Activated T-helper 9 cell treated with anti-CD3 and anti-CD28 coated beads, Interleukin-2, amount 50 U/mL, for 16 hours (primary cell): ENCODE measurements at regions not wholly inside any gene's neighbourhood (a gene's known extent, or its start where the extent isn't known, plus 50 kb on each side); places are given as distances from the start of the nearest gene placed in this dataset.

Source experiments
- DNase-seq: peaks from one replicate; pipeline ENCODE4 v3.0.0-alpha.2; 2020; ENCODE audit warnings: low read depth

DNA sequence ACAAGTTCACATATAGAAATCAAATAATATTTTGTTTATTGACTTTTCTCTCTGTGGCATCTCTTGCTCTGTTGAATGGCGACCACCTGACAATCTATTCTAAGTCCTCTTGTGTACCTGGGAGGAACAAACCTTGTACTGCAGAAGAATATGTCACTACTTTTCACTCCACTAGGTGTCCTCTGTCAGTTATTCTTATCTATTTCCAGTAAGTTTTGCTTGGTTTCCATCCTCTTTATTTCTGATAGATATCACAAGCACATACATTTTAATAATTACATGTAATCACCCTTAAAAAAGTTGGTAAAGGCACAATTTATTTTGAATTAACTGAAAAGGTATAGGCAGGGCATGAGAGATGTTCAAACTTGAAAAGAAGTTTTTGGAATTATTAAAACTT lies 238.4 kb downstream of the SNCA start:
- no peak for DNase-seq

GRCh38 chr4:89595125-89595789 lies 241.7 kb downstream of the SNCA start:
- no peak for DNase-seq

- no peak for DNase-seq
Observed at GRCh38 chr4:89590128-89590527, 246.8 kb downstream of the SNCA start.

DNA sequence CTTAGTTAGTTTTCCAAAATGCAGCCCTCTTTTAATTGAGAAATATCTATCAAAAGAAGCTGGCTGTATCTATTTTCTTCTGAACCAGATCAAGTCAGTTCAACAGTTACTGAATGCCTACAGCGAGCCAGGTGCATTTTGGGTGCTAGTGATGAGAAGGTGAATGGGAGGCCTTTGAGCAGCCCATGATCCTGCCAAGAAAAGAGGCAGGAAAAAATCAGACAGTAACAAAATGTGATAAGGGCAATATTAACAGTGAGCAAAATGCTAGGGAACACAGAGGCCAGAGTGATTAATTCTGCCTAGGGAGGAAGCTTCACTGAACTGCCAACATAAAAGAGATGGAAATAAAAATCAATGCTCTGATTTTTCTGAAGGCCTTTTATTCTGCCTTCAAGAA lies 248.5 kb downstream of the SNCA start:
- no peak for DNase-seq

DNA sequence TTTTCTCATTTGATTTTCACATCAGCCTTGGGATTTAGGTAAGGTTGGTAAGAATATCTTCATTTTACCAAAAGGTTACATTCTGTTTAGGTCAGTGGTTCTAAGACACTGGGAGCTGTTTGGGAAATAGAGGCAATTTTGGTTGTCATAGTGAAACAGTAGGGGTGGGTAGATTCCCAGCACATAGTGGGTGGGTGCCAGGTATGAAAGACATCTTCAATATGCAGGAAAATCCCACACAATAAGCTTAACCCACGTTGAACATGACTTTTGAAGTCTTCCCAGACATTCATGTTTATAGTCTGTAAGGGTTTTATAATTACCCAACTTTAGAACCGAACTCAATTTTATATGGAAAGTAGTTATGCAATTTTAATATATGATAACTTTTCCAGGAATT lies 249.6 kb downstream of the SNCA start:
- DNase-seq, result no peak

DNA sequence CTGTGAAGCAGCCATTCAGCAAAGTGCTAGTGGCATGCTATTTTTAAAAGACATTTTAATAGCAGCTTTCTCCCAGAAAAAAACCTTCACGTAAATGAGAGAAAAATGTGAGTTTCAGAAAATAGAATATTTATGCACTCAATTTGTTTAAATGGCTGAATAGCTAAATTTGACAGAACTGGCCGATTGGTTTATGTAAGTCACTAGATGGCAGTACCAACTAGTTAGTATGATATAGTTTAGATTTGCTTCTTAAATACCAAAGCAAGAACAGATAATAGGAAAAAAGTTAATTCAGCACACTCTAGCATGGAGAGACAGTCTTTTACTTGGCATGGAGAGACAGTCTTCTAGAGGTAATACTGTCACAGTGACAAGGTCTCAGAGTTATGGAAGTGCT lies 250.1 kb downstream of the SNCA start:
- no peak for DNase-seq

GRCh38 chr4:89586318-89586717 lies 250.6 kb downstream of the SNCA start:
- no peak for DNase-seq

GRCh38 chr4:89582756-89583505 lies 254.0 kb downstream of the SNCA start:
- DNase-seq, result no peak

- DNase-seq, result no peak
Observed at GRCh38 chr4:89579771-89580170, 257.2 kb downstream of the SNCA start.

GRCh38 chr4:89576246-89576645 lies 260.7 kb downstream of the SNCA start:
- DNase-seq, result no peak

GRCh38 chr4:89575840-89576239 lies 261.1 kb downstream of the SNCA start:
- DNase-seq, result no peak

GRCh38 chr4:89574176-89574575 lies 262.8 kb downstream of the SNCA start:
- no peak for DNase-seq

DNA sequence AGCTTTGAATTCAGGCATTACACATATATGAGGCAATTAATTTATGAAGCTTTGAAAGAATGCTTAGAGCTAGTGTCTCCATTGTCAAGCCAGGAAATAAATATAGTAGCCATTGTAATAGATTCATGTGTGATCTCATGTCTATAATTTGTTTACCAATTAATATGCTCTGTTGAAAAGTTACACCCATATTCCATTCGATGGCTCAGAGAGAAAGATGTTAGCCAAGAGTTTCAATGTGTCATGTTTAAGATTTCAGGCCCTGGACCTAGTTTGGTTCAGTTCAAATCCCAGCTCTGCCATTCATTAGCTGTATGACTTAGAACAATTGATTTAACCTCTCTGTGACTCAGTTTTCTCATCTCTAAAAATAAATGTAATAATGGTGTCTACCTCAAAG lies 263.3 kb downstream of the SNCA start:
- DNase-seq, result no peak

DNA sequence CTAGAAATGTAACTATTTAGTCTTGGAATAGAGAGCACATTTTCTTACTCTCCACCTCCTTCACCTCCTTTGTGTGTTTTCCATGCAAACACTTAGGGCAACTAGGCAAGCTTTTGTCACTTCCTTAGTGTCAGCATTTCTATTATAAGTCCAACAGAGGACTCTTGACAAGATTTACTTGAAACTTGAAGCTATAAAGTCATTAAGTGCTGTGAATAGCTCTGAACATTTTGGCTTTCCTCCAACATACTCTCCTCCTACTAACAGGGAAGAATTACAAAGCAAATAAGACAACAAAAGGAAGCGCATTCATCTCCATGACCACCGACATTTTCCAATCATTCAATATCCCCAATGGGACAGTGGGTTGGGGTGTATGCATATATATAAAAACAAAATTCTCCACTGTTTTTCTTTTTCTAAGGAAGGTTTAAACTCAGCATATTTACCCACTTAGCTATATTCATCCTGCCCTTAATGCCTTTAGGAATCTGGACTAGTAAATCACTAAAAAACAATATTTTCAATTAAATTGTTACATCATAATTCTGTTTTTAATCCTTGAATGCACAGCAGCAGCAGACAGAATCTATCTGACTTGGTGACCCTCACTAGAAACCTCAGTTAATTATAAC lies 264.6 kb downstream of the SNCA start:
- DNase-seq, result no peak

DNA sequence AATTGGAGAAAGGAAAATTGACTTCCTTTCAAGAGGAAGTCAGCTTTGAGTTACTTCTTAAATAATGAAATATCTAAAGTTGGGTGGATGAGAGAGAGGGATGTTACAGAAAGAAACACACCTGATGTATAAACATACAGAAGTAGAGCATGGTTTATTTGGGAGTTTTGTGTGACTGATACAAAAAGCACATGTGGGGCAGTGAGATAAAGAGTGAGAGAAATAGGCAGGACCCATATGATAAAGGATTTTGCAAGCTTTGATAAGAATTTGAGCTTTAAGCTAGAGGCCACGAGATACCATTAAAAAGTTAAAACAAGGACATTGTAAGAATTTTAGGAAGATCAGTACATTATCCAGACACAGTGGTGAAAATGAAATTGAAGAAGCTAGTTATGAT lies 263.3 kb upstream of the GPRIN3 start:
- DNase-seq, result no peak

DNA sequence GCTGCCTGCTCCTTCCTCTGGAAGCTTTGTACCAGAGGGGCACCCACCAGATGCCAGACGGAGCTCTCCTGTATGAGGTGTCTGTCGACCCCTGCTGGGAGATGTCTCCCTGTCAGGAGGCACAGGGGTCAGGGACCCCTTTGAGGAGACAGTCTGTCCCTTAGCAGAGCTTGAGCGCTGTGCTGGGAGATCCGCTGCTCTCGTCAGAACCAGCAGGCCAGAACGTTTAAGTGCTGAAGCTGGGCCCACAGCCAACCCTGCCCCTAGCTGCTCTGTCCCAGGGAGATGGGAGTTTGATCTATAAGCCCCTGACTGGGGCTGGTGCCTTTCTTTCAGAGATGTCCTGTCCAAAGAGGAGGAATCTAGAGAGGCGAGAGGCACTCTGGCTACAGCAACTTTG lies 260.3 kb upstream of the GPRIN3 start:
- no peak for DNase-seq

- no peak for DNase-seq
Observed at GRCh38 chr4:89563431-89563830, 255.8 kb upstream of the GPRIN3 start.

- DNase-seq, result no peak
Observed at GRCh38 chr4:89562746-89563145, 255.1 kb upstream of the GPRIN3 start.

GRCh38 chr4:89561048-89561447 lies 253.4 kb upstream of the GPRIN3 start:
- DNase-seq, result no peak

DNA sequence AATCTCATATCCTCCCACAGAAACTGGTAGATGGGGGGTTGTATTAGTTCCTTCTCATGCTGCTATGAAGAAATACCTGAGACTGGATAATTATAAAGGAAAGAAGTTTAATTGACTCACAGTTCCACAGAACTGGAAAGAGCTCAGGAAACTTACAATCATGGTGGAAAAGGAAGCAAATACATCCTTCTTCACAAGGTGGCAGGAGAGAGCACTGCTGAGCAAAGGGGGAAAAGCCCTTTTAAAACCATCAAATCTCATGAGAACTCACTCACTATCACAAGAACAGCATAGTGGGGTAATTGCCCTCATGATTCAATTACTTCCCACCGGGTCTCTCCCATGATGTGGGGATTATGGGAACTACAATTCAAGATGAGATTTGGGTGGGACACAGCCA lies 250.5 kb upstream of the GPRIN3 start:
- no peak for DNase-seq

GRCh38 chr4:89556601-89557305 lies 249.2 kb upstream of the GPRIN3 start:
- no peak for DNase-seq

DNA sequence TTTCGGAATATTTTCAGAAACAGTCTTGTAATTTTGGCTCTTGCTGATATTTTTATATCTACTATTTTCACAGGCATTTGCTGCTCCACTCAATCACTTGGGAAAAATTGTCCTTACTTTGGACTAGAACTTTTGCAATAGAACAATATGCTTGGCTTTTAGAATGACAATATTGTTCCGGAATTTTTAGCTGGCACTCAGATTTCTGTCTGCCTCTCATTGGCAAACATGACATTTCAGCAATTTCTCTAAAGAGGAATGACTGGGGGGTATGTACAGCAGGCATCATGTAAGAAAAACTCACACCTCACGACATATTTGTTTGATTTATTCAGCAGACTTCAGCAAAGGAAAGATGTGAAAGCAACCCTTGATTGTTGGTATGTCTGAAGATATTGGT lies 243.6 kb upstream of the GPRIN3 start:
- DNase-seq, result no peak

DNA sequence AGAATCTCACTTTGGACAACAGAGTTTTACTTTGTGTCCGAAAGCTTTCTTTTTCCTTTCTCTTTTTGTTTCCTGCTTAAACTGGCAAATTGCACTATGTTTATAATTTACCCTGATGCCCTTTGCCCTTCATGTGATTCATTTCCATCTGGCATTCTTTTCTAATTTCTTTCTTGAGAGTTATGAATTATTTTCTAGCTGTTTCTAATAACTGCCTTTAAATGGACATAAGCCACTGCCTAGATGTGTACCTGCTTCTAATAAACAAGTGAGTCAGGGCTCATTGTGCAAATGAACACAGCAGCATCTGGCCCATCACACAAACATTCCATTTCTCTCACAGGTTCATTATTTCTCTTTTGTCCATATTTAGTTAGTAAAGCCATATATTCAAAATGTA lies 242.3 kb upstream of the GPRIN3 start:
- DNase-seq, result no peak
